ENCODE measurements at regions not wholly inside any gene's neighbourhood (a gene's known extent, or its start where the extent isn't known, plus 50 kb on each side); places are given as distances from the start of the nearest gene placed in this dataset.
A peak's percentile ranks its signal among the peaks of the same experiment; 100 is the strongest.
"Not testable (repeated sequence)": the region's sequence is repeated elsewhere in the genome, so short reads cannot be mapped to it uniquely, and the experiment has no call there.

DNA sequence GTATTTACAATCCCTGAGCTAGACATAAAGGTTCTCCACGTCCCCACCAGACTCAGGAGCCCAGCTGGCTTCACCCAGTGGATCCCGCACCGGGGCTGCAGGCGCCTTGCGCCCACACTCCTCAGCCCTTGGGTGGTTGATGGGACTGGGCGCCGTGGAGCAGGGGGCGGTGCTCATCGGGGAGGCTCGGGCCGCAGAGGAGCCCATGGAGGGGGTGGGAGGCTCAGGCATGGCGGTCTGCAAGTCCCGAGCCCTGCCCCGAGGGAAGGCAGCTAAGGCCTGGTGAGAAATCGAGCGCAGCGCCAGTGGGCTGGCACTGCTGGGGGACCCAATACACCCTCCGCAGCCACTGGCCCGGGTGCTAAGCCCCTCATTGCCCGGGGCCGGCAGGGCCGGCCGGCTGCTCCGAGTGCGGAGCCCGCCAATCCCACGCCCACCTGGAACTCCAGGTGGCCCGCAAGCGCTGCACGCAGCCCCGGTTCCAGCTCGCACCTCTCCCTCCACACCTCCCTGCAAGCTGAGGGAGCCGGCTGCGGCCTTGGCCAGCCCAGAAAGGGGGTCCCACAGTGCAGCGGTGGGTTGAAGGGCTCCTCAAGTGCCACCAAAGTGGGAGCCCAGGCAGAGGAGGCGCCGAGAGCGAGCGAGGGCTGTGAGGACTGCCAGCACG lies 260.9 kb upstream of the BTG1 start:
- not testable (repeated sequence) for DNase-seq (ENCODE audit: extremely low read depth in 1 of 2, low read depth in 1 of 2)

DNA sequence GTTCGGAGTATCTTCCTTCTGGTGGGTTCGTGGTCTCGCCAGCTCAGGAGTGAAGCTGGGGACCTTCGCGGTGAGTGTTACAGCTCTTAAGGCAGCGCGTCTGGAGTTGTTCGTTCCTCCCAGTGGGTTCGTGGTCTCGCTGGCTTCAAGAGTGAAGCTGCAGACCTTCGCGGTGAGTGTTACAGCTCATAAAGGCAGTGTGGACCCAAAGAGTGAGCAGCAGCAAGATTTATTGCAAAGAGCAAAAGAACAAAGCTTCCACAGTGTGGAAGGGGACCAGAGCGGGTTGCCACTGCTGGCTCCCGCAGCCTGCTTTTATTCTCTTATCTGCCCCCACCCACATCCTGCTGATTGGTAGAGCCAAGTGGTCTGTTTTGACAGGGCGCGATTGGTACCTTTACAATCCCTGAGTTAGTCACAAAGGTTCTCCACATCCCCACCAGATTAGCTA lies 260.2 kb upstream of the BTG1 start:
- peak in 1 of 2 donors; percentile 10 for DNase-seq (ENCODE audit: extremely low read depth in 1 of 2, low read depth in 1 of 2)

DNA sequence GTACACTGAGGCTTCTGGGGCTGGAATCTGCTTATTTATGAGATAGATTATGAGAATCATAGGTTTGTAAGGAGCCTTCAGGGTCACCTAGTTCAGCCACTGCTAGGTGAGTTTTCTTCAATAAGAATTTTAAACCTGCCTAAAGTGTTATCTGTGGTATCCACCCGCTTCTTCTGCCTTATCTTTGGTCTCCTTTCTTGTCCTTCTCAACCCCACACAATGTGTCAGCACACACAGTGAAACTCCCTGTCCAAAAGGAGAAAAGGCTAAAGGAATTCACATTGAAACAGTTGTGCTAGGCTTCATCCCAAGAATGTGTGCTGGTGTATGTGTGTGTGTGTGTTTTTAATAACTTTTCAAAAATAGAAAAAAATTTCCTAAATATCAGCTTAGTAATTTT lies 259.3 kb upstream of the BTG1 start:
- no peak for DNase-seq (ENCODE audit: extremely low read depth in 1 of 2, low read depth in 1 of 2)

DNA sequence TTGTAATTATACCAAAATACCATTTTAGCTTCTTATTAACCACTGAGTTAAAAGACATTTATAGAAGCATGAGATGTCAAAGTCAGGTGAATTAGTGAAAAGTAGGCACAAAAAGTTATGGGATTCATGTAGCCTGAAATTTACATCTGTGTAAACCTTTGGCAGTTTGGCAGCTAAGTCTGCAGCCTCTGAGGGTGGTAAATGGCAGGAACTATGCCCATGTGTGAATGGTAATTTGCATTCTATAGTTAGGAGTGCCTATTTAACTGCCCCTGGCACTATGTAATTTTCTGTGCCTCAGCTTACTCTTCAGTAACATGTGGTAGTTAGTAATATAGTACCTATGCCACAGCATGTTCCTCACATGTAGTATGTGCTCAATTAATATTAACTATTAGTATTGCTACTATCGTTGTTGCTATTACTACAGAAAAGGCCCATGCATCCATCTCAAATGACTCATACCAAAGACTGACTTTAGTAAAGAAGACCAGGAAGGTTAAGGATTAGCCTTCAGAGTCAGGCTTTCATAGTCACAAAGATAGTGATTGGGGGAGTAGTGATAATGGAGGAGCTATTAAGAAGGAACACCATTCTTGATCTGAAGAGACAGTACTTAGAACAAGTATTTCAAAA lies 258.7 kb upstream of the BTG1 start:
- no peak for DNase-seq (ENCODE audit: extremely low read depth in 1 of 2, low read depth in 1 of 2)

DNA sequence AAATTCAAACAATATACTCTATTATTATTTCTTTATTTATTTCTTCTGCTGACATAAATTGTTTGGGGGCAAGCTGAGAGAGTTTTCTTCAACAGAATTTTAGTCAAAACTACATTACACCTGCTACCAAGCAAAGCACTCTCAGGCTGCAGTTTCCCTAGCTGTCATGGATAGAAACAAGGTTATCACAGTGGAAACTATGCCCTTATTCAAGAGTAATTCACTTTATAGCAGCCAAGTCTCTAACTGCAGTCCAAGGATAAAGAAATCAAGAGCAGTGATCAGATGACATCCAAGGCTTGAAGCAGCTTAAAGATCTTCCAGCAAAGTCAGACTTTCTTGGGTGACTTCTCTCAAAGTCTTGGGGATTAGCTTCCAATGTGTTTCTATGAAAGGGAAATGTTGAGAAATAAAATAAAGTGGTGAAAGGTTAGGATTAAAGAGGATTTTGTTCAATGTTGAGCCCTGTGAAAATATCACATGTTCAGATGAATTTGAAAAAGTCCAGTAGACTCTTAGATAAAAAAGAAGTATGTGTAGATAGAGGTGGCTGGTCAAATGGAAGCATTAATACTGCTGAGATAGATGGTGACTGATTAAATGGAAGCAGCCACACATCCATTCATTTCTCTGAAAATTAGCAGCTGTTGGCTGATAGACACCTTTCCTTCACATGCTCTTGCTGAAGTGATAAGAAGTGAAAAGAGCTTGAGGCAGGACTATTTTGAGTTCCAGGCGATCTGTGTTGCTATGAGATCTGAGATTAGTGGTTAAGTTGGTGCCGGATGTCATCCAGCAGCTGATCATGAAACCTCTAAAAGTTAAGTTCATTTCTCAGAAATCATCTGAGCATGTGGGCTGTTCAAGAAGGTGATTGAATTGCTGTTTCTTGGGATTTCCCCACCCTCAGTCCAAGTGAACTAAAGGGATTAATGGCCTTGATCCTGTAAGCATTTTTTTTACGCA lies 257.8 kb upstream of the BTG1 start:
- no peak for DNase-seq (ENCODE audit: extremely low read depth in 1 of 2, low read depth in 1 of 2)

DNA sequence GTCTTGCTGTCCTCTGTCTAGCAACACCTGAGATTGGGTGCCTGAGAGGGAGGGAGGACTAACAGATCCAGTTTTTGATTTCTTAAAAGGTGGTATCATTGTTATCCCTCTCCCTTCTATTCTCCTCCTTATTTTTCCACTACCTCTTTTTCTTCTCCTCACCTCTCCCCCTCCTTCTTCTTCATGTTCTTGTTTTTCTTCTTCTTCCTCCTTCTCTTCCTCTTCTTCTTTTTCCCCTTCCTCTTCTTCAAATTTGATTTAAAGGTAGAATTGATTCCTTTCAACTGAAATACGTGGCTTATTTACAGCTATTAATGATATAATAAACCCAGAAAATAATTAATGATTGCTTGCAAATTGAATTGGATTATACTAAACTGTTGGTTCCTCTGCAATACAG lies 256.8 kb upstream of the BTG1 start:
- no peak for DNase-seq (ENCODE audit: extremely low read depth in 1 of 2, low read depth in 1 of 2)

DNA sequence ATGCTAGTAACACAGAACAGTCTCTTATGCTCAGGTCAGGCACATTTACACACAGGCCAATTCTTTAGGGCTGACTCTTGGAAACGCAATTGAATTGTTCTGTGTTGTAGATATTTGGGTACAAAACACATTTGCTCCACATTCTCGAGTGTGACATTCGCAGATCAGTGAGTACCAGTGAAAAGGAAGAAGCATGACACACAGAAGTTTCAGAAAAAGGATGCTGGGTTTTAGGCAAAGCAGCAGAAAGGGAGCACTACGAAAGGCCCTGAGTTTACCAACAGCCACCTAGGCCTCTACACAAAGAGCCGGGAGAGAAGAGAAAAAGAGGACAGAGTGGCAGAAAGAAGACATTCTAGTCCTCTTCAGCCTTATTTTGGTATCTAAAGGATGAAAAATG lies 254.4 kb upstream of the BTG1 start:
- DNase-seq (ENCODE audit: extremely low read depth in 1 of 2, low read depth in 1 of 2) = no peak

DNA sequence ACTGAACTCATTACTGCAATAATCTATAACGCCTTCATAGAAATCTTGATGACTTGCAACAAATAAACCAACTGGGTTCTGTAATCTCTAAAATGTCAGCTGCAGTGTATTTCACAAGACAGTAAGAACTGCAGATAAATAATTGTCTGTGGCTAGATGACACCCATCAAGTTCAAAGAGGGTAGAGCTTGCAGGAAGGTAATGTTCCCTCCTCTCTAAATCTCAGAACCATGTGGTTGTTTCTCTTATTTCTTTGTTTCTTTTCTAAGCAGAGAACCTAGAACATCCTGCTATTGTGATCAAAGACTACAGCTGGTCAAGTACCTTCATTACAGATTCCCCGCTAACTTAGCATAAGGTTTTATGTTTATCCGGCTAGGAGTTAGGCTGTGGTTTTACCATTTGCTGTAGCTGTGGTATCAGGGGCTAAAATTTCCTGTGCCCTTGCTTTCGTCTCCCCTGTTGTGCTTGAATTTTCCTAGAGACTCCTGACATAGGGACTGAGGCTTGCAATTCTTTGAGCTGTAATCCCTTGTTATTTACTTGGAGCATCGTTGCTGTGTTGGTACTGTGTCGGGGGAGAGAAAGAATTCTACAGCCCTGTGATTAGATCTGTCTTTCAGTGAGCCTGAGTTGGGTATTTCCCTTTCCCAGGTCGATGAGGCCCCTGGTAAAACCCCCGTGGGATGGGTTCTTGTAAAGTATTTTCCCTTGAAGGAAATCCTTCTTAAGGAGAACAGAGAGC lies 253.1 kb upstream of the BTG1 start:
- DNase-seq (ENCODE audit: extremely low read depth in 1 of 2, low read depth in 1 of 2) = no peak

DNA sequence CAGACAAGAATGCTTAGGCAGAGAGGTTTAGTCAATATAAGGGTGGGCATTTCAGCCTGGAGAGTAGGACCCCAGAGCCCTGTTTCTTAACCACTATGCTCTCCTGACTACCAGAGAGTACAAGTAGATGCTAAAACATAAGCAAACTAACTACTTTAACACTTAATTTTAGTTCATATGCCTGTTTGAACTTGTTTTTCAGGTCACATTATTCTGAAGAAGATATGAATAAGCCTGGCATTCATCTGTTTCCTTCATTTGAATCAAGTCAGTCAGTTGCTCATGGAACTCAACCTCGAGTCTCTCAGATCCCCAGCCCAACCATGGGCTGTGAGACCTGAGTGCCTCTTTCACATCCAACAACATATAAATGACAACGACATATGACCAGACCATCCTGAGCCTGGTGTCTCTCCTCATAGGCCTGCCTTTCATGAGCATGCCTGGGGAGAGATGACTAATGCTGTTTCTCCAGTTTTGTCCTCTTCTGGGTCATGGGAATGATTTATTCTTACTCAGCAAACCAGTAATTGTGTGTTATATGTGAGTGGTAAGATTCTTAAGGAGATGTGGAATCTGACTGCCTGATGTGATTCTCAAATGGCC lies 251.1 kb upstream of the BTG1 start:
- DNase-seq (ENCODE audit: extremely low read depth in 1 of 2, low read depth in 1 of 2) = no peak

DNA sequence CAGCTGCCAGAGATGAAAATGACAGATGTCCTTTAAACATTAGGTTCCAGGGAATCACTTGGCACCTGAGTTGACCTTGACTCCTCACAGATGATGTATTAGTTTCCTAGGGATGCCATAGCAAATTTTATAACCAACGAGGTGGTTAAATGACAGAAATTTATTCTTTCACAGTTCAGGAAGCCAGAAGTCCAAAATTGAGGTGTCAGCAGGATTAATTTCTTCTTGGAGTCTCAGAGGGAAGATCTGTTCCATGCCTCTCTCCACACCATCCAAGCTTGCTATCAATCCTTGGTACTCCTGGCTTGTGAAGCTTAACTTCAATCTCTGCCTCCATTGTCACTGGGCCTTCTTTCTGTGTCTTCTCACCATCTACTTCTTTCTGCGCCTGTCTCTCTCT lies 249.7 kb upstream of the BTG1 start:
- DNase-seq (ENCODE audit: extremely low read depth in 1 of 2, low read depth in 1 of 2) = no peak

DNA sequence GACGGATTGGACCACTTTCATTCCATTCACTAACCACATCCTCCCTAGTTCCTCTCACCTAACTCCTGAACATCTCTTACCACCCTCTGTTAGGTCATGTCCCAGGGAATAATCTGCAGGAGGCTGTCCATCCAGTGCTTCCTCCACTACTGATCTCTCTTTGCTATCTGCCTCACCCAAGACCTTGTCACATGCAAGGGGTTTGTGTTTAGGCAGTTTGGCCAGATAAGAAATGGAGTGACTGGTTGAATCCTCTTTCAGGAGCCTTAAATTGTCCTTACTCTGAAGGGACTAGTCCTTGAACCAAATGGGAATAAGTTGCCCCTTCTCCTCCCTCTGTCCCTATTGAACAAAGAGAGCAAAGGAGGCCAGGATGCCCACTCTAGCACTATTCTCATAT lies 249.2 kb upstream of the BTG1 start:
- DNase-seq (ENCODE audit: extremely low read depth in 1 of 2, low read depth in 1 of 2) = no peak

DNA sequence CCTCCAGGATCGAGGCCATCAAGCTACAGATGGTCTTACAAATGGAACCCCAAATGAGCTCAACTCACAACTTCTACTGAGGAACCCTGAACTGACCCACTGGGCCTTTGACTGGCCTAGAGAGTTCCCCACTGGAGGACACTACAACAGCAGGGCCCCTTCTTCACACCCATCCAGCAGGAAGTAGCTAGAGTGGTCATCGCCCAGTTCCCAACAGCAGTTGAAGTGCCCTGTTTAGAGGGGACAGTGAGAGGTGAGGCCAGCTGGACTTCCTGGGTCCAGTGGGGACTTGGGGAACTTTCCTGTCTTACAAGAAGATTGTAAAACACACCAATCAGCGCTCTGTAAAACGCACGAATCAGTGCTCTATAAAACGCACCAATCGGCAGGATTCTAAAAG lies 247.9 kb upstream of the BTG1 start:
- no peak for DNase-seq (ENCODE audit: extremely low read depth in 1 of 2, low read depth in 1 of 2)

DNA sequence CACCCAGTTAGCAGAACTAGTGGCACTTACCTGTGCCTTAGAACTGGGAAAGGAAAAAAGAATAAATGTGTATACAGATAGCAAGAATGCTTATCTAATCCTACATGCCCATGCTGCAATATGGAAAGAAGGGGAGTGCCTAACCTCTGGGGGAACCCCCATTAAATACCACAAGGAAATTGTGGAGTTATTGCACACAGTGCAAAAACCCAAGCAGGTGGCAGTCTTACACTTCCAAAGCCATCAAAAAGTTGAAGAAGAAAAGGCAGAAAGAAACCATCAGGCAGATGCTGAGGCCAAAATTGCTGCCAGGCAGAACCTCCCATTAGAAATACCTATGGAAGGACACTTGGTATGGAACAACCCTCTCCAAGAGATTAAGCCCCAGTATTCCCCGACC lies 246.1 kb upstream of the BTG1 start:
- not testable (repeated sequence) for DNase-seq (ENCODE audit: extremely low read depth in 1 of 2, low read depth in 1 of 2)

DNA sequence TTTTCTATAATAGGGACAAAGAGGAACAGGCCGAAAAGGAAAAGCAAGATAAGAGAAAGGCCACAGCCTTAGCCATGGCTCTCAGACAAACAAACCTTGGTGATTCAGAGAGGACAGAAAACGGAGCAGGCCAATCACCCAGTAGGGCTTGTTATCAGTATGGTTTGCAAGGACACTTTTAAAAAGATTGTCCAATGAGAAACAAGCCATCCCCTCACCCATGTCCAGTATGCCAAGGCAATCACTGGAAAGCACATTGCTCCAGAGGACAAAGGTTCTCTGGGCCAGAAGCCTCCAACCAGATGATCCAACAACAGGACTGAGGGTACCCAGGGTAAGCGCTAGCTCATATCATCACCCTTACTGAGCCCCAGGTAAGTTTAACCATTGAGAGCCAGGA lies 243.8 kb upstream of the BTG1 start:
- DNase-seq (ENCODE audit: extremely low read depth in 1 of 2, low read depth in 1 of 2) = no peak

DNA sequence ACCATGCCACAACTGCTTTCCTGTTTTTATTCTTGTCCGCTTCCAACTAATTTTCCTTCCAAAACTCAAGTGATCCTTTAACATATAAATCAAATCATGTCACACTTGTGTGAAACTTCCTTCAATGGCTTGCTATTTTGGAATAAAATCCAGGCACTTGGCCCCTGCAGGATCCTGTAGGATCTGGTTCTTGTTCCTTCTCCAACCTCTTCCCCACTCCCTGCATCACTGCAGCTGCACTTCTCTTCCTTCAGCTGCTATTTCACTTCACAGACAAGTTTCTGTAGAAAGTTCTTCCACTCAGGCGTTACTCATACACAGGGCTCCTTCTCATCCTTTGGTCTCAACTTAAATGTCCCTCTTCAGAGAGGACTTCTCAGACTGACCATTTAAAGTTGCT lies 239.7 kb upstream of the BTG1 start:
- DNase-seq (ENCODE audit: extremely low read depth in 1 of 2, low read depth in 1 of 2) = no peak

DNA sequence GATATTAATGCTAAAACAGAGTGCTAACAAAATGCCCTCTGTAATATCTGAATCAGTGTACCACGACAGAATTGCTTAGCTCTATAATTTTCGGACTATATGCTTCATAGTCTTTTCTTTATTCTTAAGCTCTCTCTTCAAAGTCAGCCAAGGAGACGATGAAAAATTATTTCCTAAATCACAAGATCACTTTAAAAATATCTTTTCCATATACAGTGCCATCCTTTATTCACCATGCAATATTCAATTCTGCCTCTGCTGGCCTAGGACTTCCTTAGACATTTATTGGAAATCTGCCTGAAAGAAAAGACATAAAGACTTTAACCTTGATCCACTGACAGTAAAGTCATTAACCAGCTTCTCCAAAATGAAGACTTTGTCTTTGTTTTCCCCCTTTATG lies 238.9 kb upstream of the BTG1 start:
- DNase-seq (ENCODE audit: extremely low read depth in 1 of 2, low read depth in 1 of 2) = no peak

DNA sequence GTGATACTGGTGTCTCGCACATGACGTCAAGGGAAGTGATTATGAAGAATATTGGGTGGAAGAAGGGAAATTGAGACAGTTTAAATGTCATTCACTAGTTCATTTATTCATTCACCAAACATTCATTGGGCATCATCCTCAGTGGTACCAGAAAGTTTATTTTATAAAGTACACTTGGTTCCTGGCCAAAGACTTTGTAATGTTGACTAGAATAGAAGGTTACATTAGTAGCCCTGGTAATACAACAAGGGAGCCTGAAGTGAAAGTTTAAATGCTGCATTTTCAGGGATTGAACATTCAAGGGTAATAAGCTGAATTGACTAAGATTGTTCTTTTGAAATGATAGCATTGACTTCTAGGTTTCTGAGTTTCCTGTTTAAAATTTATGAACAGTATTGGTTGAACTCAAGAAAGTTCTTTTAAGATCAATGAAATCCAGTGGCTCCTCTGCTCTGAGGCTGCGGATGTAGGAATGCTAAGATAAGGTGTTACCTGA lies 236.8 kb upstream of the BTG1 start:
- no peak for DNase-seq (ENCODE audit: extremely low read depth in 1 of 2, low read depth in 1 of 2)

DNA sequence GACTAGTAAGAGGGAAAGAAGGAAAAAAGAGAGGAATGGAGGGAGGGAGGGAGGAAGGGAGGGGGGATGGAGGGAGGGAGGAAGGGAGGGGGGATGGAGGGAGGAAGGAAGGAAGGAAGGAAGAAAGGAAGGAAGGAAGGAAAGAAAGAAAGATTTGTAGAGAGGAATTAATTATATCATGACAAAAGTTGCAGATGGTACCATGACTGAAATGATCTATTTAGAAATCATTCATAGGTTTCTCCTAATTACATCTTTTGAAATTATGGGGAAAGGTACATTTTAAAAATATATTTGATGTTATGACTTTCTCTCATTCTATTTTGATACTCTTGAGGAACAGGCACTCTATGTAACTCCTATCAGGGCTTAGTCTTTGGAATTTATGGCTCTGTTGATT lies 236.2 kb upstream of the BTG1 start:
- no peak for DNase-seq (ENCODE audit: extremely low read depth in 1 of 2, low read depth in 1 of 2)

DNA sequence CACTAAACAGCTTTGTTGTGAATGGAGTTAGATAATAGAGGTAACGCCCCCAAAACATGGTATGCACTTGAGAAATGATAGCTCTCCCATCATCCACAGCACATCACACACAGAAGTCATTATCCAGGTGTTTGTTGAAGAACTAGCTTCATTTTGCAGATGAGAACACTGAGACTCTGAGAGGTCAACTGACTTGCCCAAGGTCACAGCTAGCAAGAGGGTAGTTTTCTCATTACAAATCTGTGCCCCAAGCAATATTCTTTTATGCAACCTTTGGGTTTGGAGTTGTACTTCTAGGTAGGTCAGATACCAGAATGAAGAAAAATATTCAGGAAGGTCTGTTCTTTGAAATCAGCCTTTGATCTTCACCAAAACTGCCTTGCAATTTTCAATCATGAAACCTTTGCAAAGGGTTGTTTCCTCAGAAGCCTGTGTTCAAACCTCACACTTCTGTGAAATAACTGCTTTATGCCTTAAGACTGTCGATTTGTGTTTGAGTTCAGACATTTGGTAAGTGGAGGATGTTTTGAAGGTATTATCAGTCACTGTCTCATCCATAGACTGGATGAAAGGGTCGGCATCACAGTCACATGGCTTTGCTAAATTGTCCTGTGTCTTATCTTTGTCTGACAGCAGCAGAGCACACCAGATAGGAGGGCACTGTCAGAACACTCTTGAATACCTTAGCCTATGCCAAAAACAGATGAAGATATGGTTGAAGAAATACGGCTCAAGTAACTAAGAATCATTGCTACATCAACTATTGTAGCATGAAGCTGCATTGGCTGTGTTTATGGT lies 233.2 kb upstream of the BTG1 start:
- no peak for DNase-seq (ENCODE audit: extremely low read depth in 1 of 2, low read depth in 1 of 2)

DNA sequence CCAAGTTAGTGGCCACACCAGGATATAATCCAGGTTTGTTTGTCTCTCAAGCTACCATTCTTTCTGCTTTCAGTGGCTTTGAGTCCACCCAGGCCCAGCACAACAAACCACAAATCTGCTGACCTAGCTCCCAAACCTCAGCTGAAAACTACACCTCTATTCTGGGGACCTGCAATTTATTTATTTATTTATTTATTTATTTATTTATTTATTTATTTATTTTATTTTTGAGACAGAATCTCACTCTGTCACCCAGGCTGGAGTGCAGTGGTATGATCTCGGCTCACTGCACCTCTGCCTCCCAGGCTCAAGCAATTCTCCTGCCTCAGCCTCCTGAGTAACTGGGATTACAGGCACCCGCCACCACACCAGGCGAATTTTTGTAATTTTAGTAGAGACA lies 229.9 kb upstream of the BTG1 start:
- DNase-seq (ENCODE audit: extremely low read depth in 1 of 2, low read depth in 1 of 2) = not testable (repeated sequence)
